Amniotic epithelial cell (primary cell): ENCODE measurements at regions not wholly inside any gene's neighbourhood (a gene's known extent, or its start where the extent isn't known, plus 50 kb on each side); places are given as distances from the start of the nearest gene placed in this dataset.
A peak's percentile ranks its signal among the peaks of the same experiment; 100 is the strongest.

Experiments used
- DNase-seq: peaks from one replicate; pipeline ENCODE4 v3.0.0-alpha.2; 2010; ENCODE audit warnings: low read depth

- DNase-seq, result no peak
Observed at GRCh38 chr2:23091019-23091418, 294.0 kb upstream of the KLHL29 start.

- no peak for DNase-seq
Observed at GRCh38 chr2:23091900-23092299, 293.1 kb upstream of the KLHL29 start.

DNA sequence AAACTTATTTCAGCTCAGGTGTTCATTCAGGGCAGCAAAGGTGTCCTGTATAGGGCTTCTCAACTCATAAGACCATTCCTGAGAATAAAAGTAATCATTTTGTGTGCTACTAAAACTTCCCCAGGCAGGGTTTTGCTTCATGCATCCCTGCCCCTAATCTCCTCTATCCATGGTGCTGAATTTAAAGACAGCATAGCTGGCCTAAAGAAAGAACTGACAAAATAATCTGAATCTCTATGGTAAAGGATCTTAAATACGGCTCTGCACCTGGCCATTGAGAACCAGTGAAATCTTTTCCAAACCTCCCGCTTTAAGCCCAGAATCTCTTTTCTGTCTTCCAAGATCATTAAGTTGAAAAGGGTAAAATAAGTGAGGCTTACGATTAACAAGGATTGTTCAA is 292.1 kb upstream of the KLHL29 start:
- peak; percentile 0 for DNase-seq

DNA sequence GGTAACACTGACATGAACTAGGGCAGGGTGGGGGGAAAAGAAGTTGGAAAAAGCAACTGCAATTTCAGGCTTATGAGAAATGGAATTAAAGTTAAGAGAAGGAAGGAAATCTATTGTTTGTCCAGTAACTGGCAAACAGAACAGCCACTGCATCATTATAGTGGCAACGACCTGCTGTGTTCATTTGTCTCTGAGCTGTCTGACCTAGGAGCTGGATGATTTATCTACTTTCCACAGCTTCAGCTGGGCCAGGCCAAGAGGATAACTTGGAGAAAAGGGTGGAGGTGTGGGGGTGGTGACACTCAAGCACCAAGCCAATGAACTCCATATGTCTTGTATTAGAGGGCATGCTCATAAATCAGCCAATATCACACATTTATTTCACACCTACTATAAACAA is 291.5 kb upstream of the KLHL29 start:
- no peak for DNase-seq

DNA sequence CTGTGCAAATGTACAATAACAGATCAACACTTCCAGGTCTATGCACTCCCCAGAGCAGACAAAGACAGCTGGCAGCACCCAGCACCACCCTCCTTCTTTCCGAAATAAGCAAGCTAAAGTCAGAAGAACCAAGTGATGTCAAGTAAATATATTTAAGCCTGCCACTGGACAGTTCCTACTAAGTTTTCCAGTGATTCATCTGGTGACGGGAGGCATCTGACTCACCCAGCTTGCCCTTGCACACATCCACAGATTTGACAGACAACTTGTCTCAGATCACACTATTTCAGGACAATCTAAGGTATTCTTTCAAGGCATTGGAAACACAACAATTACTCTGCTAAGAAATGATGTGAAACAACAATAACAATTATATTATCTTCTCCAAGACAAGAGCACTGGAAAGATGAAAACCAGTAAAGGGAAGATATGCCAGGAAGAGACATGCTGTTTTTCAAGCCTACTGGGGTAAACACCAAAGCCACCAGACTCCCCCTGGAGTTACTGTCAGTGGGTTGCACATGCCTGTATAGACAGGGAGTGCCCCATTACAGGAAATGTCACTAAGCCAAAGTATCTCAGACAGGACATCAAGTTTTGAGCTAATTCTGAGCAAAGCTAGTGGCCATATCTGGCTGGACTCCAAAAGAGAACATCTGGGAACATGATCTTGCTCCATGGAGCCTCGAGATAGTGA is 287.9 kb upstream of the KLHL29 start:
- no peak for DNase-seq

GRCh38 chr2:23100406-23100805 is 284.6 kb upstream of the KLHL29 start:
- DNase-seq, result no peak

- DNase-seq, result no peak
Observed at GRCh38 chr2:23106242-23106785, 278.7 kb upstream of the KLHL29 start.

GRCh38 chr2:23107327-23107941 is 277.5 kb upstream of the KLHL29 start:
- no peak for DNase-seq

GRCh38 chr2:23111263-23111662 is 273.7 kb upstream of the KLHL29 start:
- no peak for DNase-seq

DNA sequence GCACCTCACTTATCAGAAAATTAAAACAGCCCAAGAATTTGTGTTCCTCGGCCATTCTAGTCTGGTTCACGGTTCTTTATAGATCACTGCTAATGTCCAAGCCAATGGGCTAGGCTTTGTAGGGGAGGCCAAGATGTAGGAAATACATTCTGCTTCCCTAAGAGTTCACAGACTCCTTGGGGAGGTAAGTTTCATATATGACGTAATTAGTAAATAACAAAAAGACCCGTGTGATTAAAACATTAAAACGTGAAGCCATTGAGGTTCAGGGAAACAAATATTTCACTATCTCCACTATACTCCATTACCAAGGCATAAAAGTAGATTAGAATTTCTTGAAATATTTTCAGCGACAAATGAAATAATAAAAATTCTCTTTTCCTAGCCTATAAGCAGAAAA is 272.5 kb upstream of the KLHL29 start:
- DNase-seq, result no peak

GRCh38 chr2:23114299-23114698 is 270.7 kb upstream of the KLHL29 start:
- no peak for DNase-seq

DNA sequence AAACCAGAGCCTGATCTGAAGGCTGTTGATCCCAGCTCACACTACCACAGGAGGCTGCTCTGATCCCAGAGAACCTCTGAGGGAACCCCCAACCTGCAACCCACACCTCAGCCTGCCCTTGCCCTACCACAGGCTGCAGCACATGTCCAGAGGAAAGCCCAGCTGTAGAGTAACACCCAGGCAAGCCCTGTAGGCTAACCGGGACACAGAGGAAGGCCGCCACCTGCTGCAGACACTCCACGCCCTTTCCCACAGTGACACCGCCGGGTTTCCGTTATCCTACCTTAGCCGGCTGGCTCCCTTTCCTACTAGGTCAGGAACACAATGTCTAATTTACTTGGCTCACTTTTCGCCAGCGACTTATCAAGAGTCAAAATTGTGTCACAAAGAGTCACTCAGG is 266.7 kb upstream of the KLHL29 start:
- DNase-seq, result no peak

GRCh38 chr2:23118894-23119293 is 266.1 kb upstream of the KLHL29 start:
- DNase-seq, result no peak

DNA sequence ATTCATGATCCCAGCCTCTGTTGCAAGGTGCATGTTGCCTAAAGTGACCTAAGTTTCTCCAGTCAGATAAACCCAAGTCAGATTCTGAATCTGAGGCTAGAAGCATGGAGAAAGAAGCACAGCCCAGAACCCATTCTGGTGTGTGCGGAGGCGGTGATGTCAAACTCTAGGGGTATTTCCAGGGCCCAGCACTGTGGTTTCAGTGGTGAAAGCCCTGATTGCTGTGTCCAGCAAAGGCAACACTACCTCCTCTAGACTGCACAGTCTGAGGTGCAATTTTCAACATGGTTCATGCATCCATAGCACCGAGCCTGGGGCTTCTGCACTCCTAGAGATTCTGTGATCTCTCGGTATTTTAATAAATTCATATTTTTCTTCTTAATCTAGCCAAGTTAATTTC is 264.8 kb upstream of the KLHL29 start:
- no peak for DNase-seq

- no peak for DNase-seq
Observed at GRCh38 chr2:23121968-23122648, 262.9 kb upstream of the KLHL29 start.

DNA sequence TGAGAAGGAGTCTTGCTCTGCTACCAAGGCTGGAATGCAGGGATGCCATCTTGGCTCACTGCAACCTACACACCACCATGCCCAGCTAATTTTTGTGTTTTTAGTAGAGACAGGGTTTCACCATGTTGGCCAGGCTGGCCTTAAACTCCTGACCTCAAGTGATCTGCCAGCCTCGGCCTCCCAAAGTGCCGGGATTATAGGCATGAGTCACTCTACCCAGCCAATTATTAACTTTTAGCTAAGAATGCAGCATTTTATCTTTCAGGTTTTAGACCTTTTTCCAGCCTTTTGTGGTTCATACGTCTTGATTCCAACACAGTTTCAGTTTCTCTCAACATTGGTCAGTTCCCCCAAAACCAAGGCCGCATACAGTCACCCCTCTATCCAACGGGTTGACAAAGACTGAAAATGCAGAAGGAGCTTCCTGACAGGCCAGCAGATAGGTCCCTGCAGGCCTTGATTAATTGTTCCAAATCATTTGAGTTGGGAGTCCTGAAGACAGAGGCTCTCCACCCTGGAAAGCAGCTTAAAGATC is 262.2 kb upstream of the KLHL29 start:
- no peak for DNase-seq

- DNase-seq, result no peak
Observed at GRCh38 chr2:23123686-23124085, 261.3 kb upstream of the KLHL29 start.

- DNase-seq, result no peak
Observed at GRCh38 chr2:23124214-23124750, 260.7 kb upstream of the KLHL29 start.

- DNase-seq, result no peak
Observed at GRCh38 chr2:23127465-23127864, 257.5 kb upstream of the KLHL29 start.

DNA sequence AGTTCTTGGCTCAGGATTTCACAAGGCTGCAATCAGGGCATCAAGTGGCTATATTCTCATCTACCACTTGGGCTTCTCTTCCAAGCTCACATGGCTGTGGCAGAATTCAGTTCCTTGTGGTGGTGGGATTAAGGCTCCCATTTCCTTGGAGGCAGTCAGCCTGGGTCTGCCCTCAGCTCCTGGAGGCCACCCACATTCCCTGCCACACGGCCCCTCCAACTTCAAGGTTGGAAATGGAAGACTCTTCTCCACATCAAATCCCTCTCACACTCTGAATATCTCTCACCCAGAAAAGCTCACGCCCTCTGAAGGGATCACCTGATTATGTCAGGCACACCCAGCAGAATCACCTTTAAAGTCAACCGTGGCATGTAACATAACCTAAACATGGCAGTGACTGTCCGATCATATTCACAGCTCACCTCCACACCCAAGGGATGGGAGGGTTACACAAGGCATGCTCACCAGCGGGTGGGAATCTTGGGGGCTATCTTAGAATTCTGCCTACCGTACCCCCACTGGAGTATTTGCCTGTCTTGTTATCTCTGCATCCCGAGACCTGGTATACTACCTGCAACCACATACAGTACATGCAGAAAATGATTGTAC is 256.2 kb upstream of the KLHL29 start:
- DNase-seq, result no peak

DNA sequence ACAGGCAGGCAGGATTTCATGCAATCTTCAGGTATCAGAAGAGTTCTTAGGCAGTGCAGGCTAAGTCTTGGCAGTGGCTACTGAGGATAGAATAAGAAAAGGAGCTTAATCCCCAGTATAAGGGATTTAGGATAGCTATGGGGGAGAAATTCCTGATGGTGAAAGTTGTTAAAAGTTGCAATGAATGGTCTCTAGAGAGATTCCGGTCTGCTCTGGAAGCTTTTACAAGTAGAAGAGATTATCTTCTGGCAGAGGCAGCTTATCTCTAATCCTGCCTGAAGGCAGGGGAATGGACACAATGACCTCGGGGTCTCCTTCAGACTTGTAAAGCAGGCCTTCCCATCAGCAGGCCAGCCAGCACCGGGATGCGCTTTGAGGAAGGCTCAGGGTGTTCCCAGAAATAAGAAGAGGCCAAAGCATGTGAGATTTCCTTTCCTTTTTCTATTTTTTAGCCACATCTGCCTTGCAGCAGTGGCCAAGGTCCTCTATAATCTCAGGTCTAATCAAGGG is 253.9 kb upstream of the KLHL29 start:
- no peak for DNase-seq

GRCh38 chr2:23132000-23132399 is 253.0 kb upstream of the KLHL29 start:
- DNase-seq, result no peak
